22Rv1 (cell line): ENCODE measurements at regions not wholly inside any gene's neighbourhood (a gene's known extent, or its start where the extent isn't known, plus 50 kb on each side); places are given as distances from the start of the nearest gene placed in this dataset.

Experiments used
- CTCF ChIP-seq: fragments of 450-650 bp; IDR thresholded peaks from 2 replicates; pipeline ENCODE4 v1.5.1; 2017; ENCODE audit warnings: mild to moderate bottlenecking
- ZFX ChIP-seq: fragments of 450-650 bp; IDR thresholded peaks from 2 replicates; pipeline ENCODE4 v1.6.1; 2017; ENCODE audit warnings: antibody characterized with exemption, borderline replicate concordance

GRCh38 chr21:28135646-28136045, 857.0 kb downstream of the LTN1 start:
- TF ChIP-seq CTCF (no peak), ZFX (no peak)
